OCI-LY1 (cell line): ENCODE measurements at regions not wholly inside any gene's neighbourhood (a gene's known extent, or its start where the extent isn't known, plus 50 kb on each side); places are given as distances from the start of the nearest gene placed in this dataset.

Experiments used
- H2AFZ ChIP-seq: fragments of 200-600 bp; sonication (generic), shearing (Covaris generic); 2 replicates; pipeline ENCODE4 v1.6.0; 2014; ENCODE audit warnings: antibody characterized with exemption, mild to moderate bottlenecking, low read length
- H3F3A ChIP-seq: fragments of 200-600 bp; sonication (generic), shearing (Covaris generic); 2 replicates; pipeline ENCODE4 v1.6.0; 2014; ENCODE audit warnings: mild to moderate bottlenecking, antibody characterized with exemption, low read length, moderate library complexity; ENCODE audit not compliant: insufficient read depth
- H3K27ac ChIP-seq: fragments of 200-600 bp; sonication (generic); 2 replicates; pipeline ENCODE4 v1.5.1; 2014; ENCODE audit warnings: low read length, mixed run types, mild to moderate bottlenecking, low read depth; ENCODE audit not compliant: poor library complexity, severe bottlenecking
- H3K27me3 ChIP-seq: fragments of 200-600 bp; sonication (generic); 2 replicates; pipeline ENCODE4 v1.6.0; 2014; ENCODE audit warnings: antibody characterized with exemption, mild to moderate bottlenecking, low read length, moderate library complexity; ENCODE audit not compliant: insufficient read depth
- H3K36me3 ChIP-seq: fragments of 200-600 bp; sonication (generic); 2 replicates; pipeline ENCODE4 v1.6.1; 2014; ENCODE audit warnings: mild to moderate bottlenecking, antibody characterized with exemption, low read length, moderate library complexity, mixed read lengths; ENCODE audit not compliant: insufficient read depth
- H3K4me1 ChIP-seq: fragments of 200-600 bp; sonication (generic); 2 replicates; pipeline ENCODE4 v1.5.1; 2014; ENCODE audit warnings: mild to moderate bottlenecking, low read length, moderate library complexity; ENCODE audit not compliant: insufficient read depth, severe bottlenecking
- H3K4me2 ChIP-seq: fragments of 200-600 bp; sonication (generic), shearing (Covaris generic); 2 replicates; pipeline ENCODE4 v1.6.1; 2014; ENCODE audit warnings: low read length
- H3K4me3 ChIP-seq: fragments of 200-600 bp; sonication (generic); 2 replicates; pipeline ENCODE4 v1.5.1; 2014; ENCODE audit warnings: low read length, low read depth, mild to moderate bottlenecking, mixed read lengths; ENCODE audit not compliant: poor library complexity, severe bottlenecking
- H3K79me2 ChIP-seq: fragments of 200-600 bp; shearing (Covaris generic); 2 replicates; pipeline ENCODE4 v1.6.1; 2016; ENCODE audit warnings: mixed run types, low read length, mixed read lengths; ENCODE audit not compliant: insufficient read depth
- H3K9ac ChIP-seq: fragments of 200-600 bp; sonication (generic), shearing (Covaris generic); 2 replicates; pipeline ENCODE4 v1.6.1; 2014; ENCODE audit warnings: mild to moderate bottlenecking, low read length, mixed read lengths
- H3K9me2 ChIP-seq: fragments of 200-600 bp; sonication (generic), shearing (Covaris generic); 2 replicates; pipeline ENCODE4 v1.6.1; 2014; ENCODE audit warnings: low read depth, mild to moderate bottlenecking, low read length, mixed read lengths
- H3K9me3 ChIP-seq: fragments of 200-600 bp; shearing (Covaris generic); 2 replicates; pipeline ENCODE4 v1.6.1; 2014; ENCODE audit warnings: low read length, mixed read lengths
- H4K20me1 ChIP-seq: fragments of 200-600 bp; sonication (generic), shearing (Covaris generic); 2 replicates; pipeline ENCODE4 v1.6.0; 2016; ENCODE audit warnings: mild to moderate bottlenecking, low read length; ENCODE audit not compliant: insufficient read depth
- CTCF ChIP-seq: fragments of 200-600 bp; sonication (generic), shearing (Covaris generic); IDR thresholded peaks from 2 replicates; pipeline ENCODE4 v1.5.1; 2017; ENCODE audit warnings: mild to moderate bottlenecking, antibody characterized with exemption, low read length, moderate library complexity, mixed read lengths
- EZH2 ChIP-seq: fragments of 200-600 bp; sonication (generic), shearing (Covaris generic); IDR thresholded peaks from 2 replicates; pipeline ENCODE4 v1.8.0; 2017; ENCODE audit warnings: borderline replicate concordance, mixed run types, mild to moderate bottlenecking, antibody characterized with exemption, low read length, moderate library complexity, mixed read lengths

- Histone ChIP-seq H3K4me2 (no peak overlapping the region), H3K79me2 (no peaks in the 10 kb centered on the region), H3K9ac (no peak overlapping the region), H3K9me2 (no peaks in the 10 kb centered on the region), H3K4me3 (no peak overlapping the region), H2AFZ (no peak overlapping the region), H3K27ac (no peak overlapping the region), H3F3A (no peaks in the 10 kb centered on the region), H3K4me1 (no peaks in the 10 kb centered on the region), H3K9me3 (no peaks in the 10 kb centered on the region), H4K20me1 (no peaks in the 10 kb centered on the region), H3K36me3 (no peaks in the 10 kb centered on the region), H3K27me3 (no peaks in the 10 kb centered on the region)
- no peak for TF ChIP-seq CTCF
- TF ChIP-seq EZH2, result no peak
Observed at GRCh38 chr18:10207682-10208345, 246.6 kb upstream of the APCDD1 start.

- no peak overlapping the region for H3K27ac ChIP-seq
- H3K9me2 ChIP-seq, result no peaks in the 10 kb centered on the region
- no peaks in the 10 kb centered on the region for H3F3A ChIP-seq
- no peak overlapping the region for H3K9ac ChIP-seq
- no peaks in the 10 kb centered on the region for H3K9me3 ChIP-seq
- no peaks in the 10 kb centered on the region for H3K36me3 ChIP-seq
- H3K4me3 ChIP-seq, result no peak overlapping the region
- no peak overlapping the region for H3K4me2 ChIP-seq
- peaks cover 6% of the 10 kb centered on the region for H3K4me1 ChIP-seq
- H3K79me2 ChIP-seq, result no peaks in the 10 kb centered on the region
- H2AFZ ChIP-seq, result no peak overlapping the region
- TF ChIP-seq EZH2 (no peak), CTCF (no peak)
- H3K27me3 ChIP-seq, result no peaks in the 10 kb centered on the region
- no peaks in the 10 kb centered on the region for H4K20me1 ChIP-seq
Observed at GRCh38 chr18:10209302-10209701, 245.1 kb upstream of the APCDD1 start.

GRCh38 chr18:10210057-10210633, 244.3 kb upstream of the APCDD1 start:
- H4K20me1 ChIP-seq, result no peaks in the 10 kb centered on the region
- H3K36me3 ChIP-seq, result no peaks in the 10 kb centered on the region
- H3K9me3 ChIP-seq, result no peaks in the 10 kb centered on the region
- H3K9me2 ChIP-seq, result no peaks in the 10 kb centered on the region
- H3K79me2 ChIP-seq, result no peaks in the 10 kb centered on the region
- no peak overlapping the region for H2AFZ ChIP-seq
- no peak overlapping the region for H3K9ac ChIP-seq
- no peak overlapping the region for H3K4me3 ChIP-seq
- H3K4me2 ChIP-seq, result no peak overlapping the region
- TF ChIP-seq EZH2 (no peak), CTCF (no peak)
- H3F3A ChIP-seq, result no peaks in the 10 kb centered on the region
- peaks cover 6% of the 10 kb centered on the region for H3K4me1 ChIP-seq
- H3K27ac ChIP-seq, result no peak overlapping the region
- no peaks in the 10 kb centered on the region for H3K27me3 ChIP-seq
